ENCODE measurements at regions not wholly inside any gene's neighbourhood (a gene's known extent, or its start where the extent isn't known, plus 50 kb on each side); places are given as distances from the start of the nearest gene placed in this dataset.

GRCh38 chr6:149138699-149139294 lies 178.7 kb upstream of the TAB2 start:
- TF ChIP-seq CTCF (IDR thresholded peaks at IDR 0.05): no peak
- TF ChIP-seq POLR2A (IDR thresholded peaks at IDR 0.05; ENCODE audit: low read depth): no peak

Data from esophagus muscularis mucosa (tissue), 3 donors.